ENCODE measurements at regions not wholly inside any gene's neighbourhood (a gene's known extent, or its start where the extent isn't known, plus 50 kb on each side); places are given as distances from the start of the nearest gene placed in this dataset.

DNA sequence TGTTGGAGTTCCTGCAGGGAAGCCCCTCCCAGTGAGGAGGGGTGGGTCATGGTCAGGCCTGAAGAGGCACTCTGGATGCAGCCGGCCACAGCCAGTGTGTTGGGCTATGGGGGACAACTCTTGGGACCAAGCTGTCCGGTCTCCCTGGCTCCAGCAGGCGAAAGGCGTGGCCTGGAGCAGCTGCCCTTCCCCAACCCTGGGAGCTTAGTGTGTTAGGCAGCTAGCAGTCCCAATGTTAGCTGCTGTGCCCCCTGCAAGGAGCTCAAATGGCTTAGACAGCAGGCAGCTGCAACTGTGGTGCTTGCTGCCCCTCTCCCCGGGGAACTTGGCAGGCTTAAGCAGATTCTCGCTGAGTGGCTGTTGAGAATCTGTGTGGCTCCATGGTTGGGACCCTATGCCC is 67.5 kb upstream of the ACTBL2 start:
- TF ChIP-seq EZH2 (IDR thresholded peaks at IDR 0.05; ENCODE audit: insufficient read depth, low read length), result no peak
- TF ChIP-seq CTCF (IDR thresholded peaks at IDR 0.05; ENCODE audit: insufficient read depth, low read depth, low read length), result no peak
